LNCaP clone FGC (cell line): ENCODE measurements at regions not wholly inside any gene's neighbourhood (a gene's known extent, or its start where the extent isn't known, plus 50 kb on each side); places are given as distances from the start of the nearest gene placed in this dataset.
"Not testable (repeated sequence)": the region's sequence is repeated elsewhere in the genome, so short reads cannot be mapped to it uniquely, and the experiment has no call there.

Experiments used
- DNase-seq: peaks from one replicate; pipeline ENCODE4 v3.0.0-alpha.2; 2011; ENCODE audit warnings: low read depth
- H3K4me3 ChIP-seq: 2 replicates; pipeline ENCODE4 v1.5.1; 2011; ENCODE audit warnings: mild to moderate bottlenecking, low read depth, low read length, control low read depth
- CTCF ChIP-seq: IDR thresholded peaks from 2 replicates; pipeline ENCODE4 v1.5.1; 2012; ENCODE audit warnings: mild to moderate bottlenecking; ENCODE audit not compliant: control insufficient read depth, insufficient read depth; ENCODE audit errors: extremely low read depth

GRCh38 chr2:64922482-64923384 lies 66.5 kb upstream of the SLC1A4 start:
- no peak for TF ChIP-seq CTCF
- no peak overlapping the region for H3K4me3 ChIP-seq
- no peak for DNase-seq

DNA sequence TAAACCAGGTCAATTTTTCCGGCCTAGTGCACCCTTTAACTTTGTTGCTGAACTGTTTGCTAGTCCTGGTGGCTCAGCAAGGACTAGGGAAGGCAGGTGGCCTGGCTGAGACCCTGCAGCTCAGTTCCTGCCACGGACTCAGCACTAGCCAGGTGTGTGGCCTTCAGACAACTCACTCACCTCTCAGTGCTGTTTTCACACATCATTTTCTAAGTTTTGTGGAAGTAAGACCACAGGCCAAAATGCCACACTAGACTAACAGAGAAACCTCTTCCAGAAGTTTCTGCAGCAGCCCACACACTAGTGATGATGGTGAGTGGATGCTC lies 65.9 kb upstream of the SLC1A4 start:
- no peak for DNase-seq
- H3K4me3 ChIP-seq = no peak overlapping the region
- no peak for TF ChIP-seq CTCF

DNA sequence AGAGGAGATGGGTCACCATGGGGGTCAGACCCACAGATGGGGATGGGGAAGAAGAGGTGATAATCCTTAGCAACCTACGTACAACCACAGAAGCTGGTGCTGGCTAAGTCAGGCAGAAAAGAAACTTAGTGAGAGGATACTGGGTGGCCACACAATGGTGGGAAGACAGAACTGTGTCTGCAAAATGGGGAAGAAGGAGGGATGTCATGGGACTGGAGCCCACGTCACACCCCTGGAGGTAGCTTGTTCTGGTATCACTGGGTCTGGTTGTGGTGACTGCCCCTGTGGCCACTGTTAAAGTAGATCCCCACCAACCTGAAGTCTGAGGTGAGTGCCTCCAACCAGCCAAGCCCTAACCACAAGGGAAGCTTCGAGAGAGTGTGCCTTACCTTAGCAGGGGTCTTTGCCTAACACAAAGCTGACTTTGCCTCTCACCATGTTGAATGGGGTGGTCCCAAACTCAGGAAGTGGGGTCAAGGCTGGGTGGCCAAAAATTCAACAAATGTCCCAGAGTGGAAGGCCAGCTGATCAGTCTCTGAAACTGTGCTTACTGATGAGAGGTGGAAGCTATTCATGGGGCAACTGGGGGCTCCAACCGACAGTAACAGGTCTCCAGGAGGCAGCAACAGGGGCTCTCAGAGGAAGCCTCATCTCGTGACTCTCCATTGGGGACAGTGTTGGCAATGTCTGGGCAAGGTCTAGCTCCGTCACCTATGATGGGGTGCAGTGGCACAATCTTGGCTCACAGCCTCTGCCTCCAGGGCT lies 64.8 kb upstream of the SLC1A4 start:
- H3K4me3 ChIP-seq = no peak overlapping the region
- no peak for TF ChIP-seq CTCF
- no peak for DNase-seq

GRCh38 chr2:64925930-64926722 lies 63.1 kb upstream of the SLC1A4 start:
- not testable (repeated sequence) for DNase-seq, H3K4me3 ChIP-seq

DNA sequence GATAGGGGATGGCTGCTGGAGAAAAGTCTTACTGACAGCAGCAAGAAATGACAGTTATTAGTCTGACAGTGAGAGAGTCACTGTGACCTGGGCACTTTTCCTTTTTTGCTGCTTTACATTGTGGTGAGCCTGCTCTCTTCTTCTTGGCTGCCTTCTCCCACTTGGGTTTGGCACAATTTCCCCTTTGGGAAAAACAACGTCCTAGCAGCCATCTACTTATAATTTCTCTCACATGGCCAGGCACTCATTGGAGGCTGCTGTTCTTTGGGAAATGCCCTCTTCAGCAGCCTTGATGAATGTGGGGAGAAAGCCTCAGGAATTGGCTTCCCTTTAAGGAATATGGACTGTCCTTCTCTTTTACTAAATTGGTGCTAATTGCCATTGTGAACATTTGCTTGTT lies 60.4 kb upstream of the SLC1A4 start:
- no peak overlapping the region for H3K4me3 ChIP-seq
- no peak for DNase-seq

GRCh38 chr2:64929333-64929732 lies 59.9 kb upstream of the SLC1A4 start:
- H3K4me3 ChIP-seq = no peak overlapping the region
- DNase-seq = no peak
- TF ChIP-seq CTCF = no peak

More for the DNA sequence above, 60.4 kb upstream of the SLC1A4 start:
- no peak for TF ChIP-seq CTCF

DNA sequence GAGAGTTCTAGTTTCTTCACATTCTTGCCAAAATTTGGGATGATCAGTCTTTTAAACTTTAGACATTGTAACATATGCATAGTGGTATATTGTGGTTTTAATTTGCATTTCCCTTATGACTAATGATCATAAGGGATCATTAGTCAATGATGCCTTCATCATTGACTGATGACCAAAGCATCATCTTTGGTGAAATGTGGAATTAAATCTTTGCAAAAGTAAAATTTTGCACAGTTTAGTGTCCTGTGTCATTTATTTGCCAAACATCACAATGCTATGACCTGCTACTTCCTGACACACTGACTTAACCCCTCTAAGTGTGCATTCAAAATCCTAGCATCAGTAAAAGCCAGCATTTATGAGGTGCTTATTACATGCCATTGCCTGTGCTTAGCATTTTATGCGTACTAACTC lies 58.9 kb upstream of the SLC1A4 start:
- DNase-seq = no peak
- TF ChIP-seq CTCF = no peak
- no peak overlapping the region for H3K4me3 ChIP-seq
